HuH-7.5 (cell line): ENCODE measurements at regions not wholly inside any gene's neighbourhood (a gene's known extent, or its start where the extent isn't known, plus 50 kb on each side); places are given as distances from the start of the nearest gene placed in this dataset.
A peak's percentile ranks its signal among the peaks of the same experiment; 100 is the strongest.

Source experiments
- DNase-seq: peaks from one replicate; pipeline ENCODE4 v3.0.0; 2011; ENCODE audit warnings: low spot score

- no peak for DNase-seq
Measured at GRCh38 chr18:77573571-77573970, 323.9 kb downstream of the GALR1 start.

DNA sequence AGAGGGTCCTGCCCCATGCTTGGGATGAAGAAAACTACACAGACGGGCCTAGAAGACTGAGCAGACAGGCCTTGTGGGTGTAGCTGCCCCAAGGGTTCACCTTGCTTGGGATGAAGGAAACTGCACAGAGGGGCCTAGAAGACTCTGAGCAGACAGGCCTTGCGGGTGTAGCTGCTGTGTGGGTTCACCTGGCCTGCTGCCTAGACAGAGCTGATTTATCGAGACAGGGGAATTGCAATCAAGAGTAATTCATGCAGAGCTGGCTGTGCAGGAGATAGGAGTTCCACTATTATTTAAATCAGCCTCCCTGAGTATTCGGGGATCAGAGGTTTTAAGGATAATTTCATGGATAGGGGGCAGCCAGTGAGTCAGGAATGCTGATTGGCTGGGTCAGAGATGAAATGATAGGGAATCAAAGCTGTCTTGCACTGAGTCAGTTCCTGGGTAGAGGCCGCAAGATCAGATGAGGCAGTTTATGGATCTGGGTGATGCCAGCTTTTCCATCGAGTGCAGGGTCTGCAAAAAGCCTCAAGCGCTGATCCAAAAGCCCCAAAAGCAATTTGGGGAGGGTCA lies 341.4 kb downstream of the GALR1 start:
- DNase-seq = no peak

DNA sequence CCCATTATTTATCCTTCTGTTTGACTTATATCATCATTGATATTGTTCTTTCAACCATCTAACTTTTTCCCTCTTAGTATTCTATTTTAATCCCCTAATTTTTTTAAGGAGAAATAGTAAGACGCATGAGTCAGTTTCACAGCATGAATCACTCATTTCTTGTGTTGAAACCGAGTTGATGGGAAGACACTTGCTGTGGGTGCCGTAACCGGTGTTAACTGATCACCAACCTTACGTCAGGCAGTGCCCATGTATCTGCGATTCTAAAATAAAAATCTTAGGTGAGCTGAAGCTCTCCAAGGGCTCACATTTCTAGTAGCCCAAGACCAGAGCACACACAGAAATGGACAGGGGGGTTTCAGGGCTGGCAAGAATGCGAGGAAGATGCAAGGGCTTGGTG lies 348.1 kb downstream of the GALR1 start:
- no peak for DNase-seq

DNA sequence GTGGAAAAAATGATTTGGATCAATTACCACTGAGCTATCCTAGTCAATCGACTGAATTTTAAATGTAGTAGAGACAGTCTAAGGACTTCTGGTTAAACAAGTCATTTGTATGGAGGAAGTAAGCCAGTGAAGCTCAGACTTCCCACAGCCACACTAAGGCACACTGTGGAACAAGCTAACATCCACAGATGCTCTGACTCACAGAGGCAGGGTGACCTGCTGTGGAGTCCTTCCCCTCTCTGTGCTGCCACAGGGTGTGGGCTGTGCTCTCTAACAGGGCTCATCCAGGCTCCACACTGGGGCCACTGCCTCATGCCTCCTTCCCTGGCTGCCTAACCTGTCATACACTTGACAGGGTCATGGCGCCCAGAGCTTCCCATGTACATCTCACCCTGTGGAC lies 351.0 kb downstream of the GALR1 start:
- DNase-seq = no peak

DNA sequence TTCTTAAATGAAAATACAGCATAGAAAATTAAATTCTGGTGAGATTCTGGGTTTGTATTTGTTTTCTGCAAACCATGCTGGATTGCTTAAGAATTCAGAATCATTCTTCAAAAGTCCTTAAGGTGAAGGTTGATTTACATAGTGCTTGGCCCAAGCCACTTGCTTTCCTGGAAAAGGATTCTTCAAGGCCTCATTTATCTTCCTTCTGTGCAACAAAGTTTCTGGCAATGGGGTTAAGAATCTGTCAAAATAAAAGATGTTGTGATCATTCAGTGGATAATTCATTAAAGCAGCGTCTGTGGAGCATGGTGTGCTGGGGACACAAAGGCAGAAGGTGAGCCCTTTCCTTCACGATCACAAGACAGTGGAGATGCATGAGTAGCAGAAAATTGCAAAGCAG lies 351.9 kb downstream of the GALR1 start:
- DNase-seq = no peak

GRCh38 chr18:77607087-77607486 lies 357.4 kb downstream of the GALR1 start:
- DNase-seq = no peak

DNA sequence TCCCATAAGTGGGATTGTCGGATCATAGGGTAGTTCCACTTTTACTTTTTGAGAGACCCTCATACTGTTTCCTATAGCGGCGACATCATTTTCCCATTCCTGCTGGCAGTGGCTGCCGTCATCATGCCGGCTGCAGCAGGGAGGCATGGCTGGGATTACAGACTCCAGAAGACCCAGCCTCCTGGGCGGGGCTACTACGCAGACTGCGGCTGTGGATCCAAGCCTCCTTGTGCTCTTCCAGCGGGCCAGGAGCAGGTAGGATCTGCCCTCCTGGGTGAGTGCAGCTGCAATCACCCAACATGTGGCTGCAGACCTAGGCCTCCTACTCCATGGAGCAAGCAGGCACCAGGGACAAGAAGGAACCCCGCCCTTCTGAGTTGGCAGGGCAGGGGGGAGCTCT lies 359.2 kb downstream of the GALR1 start:
- DNase-seq = no peak

DNA sequence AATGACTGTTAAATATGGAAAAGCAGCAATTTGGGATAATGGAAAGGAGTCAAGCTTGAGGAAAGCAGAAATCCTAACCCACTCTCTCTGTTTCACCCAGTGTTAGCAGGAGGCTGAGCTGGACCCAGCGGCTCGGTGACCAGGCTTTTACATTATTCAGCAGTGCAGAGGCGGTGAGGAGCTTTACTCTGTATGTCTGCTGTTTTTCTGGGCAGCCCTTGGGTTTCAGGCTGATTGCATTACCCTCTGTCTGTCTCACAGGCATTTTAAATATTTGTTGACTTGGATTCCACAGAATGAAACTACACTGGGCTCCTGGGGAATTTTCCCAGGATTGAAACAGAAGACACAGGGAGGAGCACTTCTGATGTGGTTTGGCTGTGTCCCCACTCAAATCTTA lies 368.0 kb downstream of the GALR1 start:
- DNase-seq = no peak

- DNase-seq = no peak
Measured at GRCh38 chr18:77619525-77619924, 369.9 kb downstream of the GALR1 start.

- no peak for DNase-seq
Measured at GRCh38 chr18:77622009-77622692, 372.5 kb downstream of the GALR1 start.

GRCh38 chr18:77632758-77633157 lies 383.1 kb downstream of the GALR1 start:
- DNase-seq = no peak

DNA sequence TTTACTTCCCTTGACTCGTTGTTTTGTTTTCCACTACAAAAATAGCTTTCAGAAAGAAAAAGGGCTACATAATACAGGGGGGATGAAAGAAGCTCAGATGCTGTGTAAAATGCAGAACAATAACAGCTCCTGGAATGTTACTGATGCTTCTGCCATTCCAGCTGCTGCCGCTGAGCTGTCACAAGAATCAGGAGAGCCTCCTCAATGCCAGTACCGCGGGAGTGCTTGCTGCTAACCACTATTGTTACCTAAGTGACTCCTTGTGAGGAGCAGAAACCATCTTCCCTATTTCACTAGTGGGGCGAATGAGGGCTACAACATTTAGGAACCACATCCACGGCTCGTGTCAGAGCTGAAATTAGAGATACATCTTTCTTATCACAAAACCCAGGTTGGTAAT lies 384.8 kb downstream of the GALR1 start:
- DNase-seq = no peak

DNA sequence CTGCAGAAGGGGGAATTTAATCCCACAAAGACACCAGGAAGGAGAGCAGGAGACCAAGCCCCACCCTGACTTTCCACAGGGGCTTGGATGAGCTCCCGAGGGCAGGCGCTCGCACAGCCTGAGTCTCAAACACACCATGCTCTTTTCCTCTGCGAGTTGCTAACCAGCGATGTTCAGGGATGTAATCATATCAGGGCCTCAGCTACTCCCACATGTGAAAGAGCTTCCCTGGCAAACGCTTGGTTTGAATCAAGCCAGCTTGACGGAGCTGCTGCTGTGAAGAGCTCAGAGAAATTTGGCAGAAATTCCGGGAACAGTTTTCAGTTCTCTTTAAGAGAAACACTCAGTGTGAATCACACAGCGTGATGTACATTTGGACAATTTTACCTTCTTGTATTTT lies 385.8 kb downstream of the GALR1 start:
- DNase-seq = no peak

GRCh38 chr18:77635858-77636257 lies 386.2 kb downstream of the GALR1 start:
- DNase-seq = no peak

DNA sequence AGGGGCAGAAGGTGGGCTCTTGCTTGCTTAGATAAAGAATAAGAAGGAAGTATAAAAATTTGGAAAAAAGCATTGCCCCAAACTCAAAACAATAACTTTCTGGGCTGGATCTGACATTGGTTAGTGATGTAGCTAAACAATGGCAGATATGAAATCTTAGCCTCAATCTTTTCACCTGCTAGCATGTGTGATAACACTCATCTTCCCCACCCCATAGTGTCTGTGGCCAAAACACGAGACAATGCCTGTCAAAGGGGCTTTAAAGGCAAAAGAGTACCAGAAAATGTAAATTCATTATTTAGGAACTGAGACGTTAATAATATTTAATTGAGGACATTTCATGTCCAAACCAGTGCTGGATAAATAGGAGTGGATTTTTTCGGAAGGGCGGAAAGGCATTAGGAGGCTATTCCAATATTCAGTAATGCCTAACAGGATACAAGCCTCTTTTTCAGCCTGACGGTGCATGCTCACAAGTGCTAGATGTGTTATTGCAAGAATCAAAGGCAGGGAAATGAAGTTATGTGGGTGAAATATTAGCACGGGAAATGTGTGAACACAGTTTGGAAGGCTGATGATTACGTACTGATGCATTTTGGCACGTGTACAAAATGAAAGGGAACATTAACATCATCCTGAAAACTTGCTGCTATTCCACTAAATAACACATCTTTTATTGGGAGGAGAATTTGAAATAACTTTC lies 395.7 kb downstream of the GALR1 start:
- no peak for DNase-seq

- DNase-seq = no peak
Measured at GRCh38 chr18:77647472-77647871, 397.8 kb downstream of the GALR1 start.

- no peak for DNase-seq
Measured at GRCh38 chr18:77648411-77648810, 398.8 kb downstream of the GALR1 start.

- peak; percentile 41 for DNase-seq
Measured at GRCh38 chr18:77650799-77651385, 401.2 kb downstream of the GALR1 start.

- DNase-seq = no peak
Measured at GRCh38 chr18:77651441-77651840, 401.8 kb downstream of the GALR1 start.

DNA sequence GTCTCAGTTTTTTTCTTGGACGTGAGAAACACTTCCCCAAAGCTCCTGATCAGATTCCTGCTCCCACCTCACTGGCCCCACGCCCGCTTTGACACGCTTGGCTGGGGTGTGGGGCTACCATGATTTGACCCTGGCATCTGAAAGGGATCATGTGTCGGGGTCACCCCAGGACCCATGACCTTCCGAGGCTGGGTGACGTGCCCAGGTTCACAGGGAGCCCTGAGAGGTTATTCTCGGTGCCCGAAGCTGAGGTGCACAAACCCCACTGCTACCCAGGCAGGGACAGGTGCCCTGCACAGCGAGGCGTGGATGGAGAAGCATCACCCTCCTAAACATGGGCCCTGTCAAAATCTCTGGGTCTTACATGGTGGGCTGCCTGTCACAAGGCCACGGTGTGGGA lies 404.1 kb downstream of the GALR1 start:
- no peak for DNase-seq

GRCh38 chr18:77654302-77654701 lies 404.7 kb downstream of the GALR1 start:
- no peak for DNase-seq

DNA sequence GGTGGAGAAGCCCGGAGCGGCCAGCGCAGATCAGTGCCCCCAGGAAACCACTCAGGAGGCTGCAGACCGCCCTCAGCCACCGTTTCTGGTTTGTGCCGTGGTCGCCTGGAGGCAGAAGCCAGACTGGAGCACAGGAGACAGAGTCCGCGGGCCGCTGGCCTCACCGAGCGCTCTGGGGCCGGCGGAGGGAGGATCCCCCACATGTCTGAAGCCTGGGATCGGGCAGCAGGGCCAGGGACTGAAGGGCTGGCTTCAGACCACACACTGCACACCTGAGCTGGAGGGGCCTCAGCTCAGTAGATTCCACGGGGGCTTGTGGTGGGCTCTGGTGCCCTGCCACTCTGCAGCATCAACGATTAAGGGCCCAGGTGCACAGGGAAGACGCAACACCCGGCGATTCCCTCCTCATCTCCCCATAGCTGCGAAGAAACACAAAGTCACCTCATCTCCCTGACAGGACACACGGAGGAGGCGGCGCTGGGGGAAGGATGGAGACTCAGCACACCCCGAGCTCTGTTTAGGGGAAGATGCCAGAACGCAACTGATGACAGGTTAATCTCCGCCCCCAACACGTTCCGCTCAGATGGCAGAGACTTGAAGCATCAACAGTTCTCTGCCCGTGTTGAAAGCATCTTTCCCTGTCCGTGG lies 408.1 kb downstream of the GALR1 start:
- DNase-seq = no peak

GRCh38 chr18:77658299-77658662 lies 408.6 kb downstream of the GALR1 start:
- no peak for DNase-seq
